Choroid plexus epithelial cell (primary cell): ENCODE measurements at regions not wholly inside any gene's neighbourhood (a gene's known extent, or its start where the extent isn't known, plus 50 kb on each side); places are given as distances from the start of the nearest gene placed in this dataset.

Experiments used
- DNase-seq: peaks from one replicate; pipeline ENCODE4 v3.0.0-alpha.2; 2010; ENCODE audit warnings: low read depth
- H3K4me3 ChIP-seq: 2 replicates; pipeline ENCODE4 v1.5.1; 2011; ENCODE audit warnings: low read depth, mild to moderate bottlenecking, control low read depth, low read length, moderate library complexity
- TF ChIP-seq, protein P1 (sequence below): conservative IDR thresholded peaks from 2 replicates; pipeline ENCODE4 v1.5.1; 2011; ENCODE audit warnings: low read depth, mild to moderate bottlenecking, control low read depth, inconsistent platforms, low read length, moderate library complexity

DNA sequence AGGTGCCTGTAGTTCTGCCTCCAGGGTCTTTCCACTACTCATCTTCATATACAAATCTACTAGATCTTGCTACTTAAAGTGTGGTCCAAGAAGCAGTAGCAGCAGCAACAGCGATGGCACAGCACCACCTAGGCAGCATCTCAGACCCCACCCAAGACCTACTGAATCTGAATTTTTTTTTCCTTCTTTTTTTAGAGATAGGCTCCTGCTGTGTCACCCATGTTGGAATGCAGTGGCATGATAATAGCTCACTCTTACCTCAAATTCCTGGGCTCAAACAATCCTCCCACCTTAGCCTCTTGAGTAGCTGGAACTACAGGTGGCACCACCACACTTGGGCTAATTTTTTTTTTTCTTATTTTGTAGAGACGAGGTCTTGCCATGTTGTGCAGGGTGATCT lies 346.7 kb upstream of the TGFBR2 start:
- no peak overlapping the region for H3K4me3 ChIP-seq
- TF ChIP-seq, protein P1, sequence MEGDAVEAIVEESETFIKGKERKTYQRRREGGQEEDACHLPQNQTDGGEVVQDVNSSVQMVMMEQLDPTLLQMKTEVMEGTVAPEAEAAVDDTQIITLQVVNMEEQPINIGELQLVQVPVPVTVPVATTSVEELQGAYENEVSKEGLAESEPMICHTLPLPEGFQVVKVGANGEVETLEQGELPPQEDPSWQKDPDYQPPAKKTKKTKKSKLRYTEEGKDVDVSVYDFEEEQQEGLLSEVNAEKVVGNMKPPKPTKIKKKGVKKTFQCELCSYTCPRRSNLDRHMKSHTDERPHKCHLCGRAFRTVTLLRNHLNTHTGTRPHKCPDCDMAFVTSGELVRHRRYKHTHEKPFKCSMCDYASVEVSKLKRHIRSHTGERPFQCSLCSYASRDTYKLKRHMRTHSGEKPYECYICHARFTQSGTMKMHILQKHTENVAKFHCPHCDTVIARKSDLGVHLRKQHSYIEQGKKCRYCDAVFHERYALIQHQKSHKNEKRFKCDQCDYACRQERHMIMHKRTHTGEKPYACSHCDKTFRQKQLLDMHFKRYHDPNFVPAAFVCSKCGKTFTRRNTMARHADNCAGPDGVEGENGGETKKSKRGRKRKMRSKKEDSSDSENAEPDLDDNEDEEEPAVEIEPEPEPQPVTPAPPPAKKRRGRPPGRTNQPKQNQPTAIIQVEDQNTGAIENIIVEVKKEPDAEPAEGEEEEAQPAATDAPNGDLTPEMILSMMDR: no peak
- DNase-seq: no peak

DNA sequence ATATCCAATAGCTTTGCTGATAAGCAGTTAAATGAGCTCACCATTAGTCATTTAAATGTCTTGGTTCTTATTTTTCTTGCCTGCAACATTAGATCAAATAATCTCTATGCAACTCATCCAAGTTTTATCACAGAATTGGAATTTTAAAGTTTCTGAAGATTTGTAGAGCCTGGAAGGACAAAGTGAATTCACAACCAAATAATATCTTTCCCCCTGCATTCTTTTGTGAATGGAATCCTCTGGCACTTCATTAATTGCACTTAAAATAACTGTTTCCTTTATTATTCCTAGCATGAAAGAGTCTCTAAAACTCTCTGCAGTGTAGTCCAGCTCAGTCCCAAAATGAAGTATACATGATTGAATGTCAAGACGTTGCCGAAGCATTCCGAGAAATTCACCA lies 345.6 kb upstream of the TGFBR2 start:
- H3K4me3 ChIP-seq: no peak overlapping the region
- no peak for DNase-seq
- TF ChIP-seq, protein P1: no peak

DNA sequence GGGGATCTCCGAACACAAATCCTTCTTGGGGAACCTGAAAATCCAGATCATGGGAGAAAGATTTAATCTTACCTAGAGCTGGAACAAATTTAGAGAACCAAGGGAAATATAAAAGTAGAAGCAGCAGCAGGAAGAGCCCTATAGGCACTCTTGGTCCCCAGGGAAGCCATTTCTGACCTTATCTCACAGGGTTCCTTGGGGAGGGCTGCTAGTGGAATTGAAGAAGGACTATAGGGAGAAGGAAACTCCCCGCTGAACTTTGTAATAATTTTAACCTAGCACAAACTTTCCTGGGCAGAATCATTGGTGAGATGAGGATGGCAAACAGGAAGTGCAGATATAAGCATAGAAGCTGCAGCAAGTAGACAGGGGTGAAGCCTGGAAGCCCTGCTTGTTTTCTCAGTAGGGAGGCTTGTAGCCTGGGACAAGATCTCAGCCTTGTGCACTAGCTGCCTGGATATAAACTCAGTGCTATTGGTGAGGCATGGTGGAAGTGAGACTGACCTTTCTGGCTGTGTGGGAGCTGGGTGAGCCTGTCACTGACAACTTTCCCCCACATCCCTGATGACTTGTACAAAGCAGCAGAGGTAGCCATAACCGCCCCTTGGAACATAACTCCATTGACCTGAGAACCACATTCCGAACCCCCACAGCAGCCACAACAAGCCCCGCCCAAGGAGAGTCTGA lies 343.0 kb upstream of the TGFBR2 start:
- DNase-seq: no peak
- TF ChIP-seq, protein P1: no peak
- no peak overlapping the region for H3K4me3 ChIP-seq

DNA sequence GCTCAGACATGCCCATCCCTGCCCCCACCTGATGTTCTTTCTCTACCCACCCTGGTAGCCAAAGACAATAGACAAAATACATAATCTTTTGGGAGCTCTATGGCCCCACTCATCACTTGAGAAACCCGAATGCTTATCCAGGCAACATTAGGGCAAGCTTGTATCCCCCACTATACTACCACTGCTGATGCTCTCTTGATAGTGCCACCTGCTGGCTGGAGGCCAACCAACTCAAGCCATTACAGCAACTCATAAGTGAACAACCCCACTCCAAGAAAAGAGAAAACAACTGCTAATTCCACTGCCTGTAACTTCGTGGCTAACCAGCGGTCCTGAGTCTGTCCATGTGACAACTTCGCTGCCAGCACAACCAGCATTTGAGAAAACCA lies 342.5 kb upstream of the TGFBR2 start:
- TF ChIP-seq, protein P1: no peak
- no peak overlapping the region for H3K4me3 ChIP-seq
- DNase-seq: no peak

GRCh38 chr3:30266524-30266923 lies 339.9 kb upstream of the TGFBR2 start:
- DNase-seq: no peak
- H3K4me3 ChIP-seq: no peak overlapping the region

GRCh38 chr3:30268288-30268687 lies 338.1 kb upstream of the TGFBR2 start:
- TF ChIP-seq, protein P1: no peak
- no peak overlapping the region for H3K4me3 ChIP-seq
- DNase-seq: no peak

More at GRCh38 chr3:30266524-30266923, 339.9 kb upstream of the TGFBR2 start:
- TF ChIP-seq, protein P1: no peak

GRCh38 chr3:30269751-30270445 lies 336.5 kb upstream of the TGFBR2 start:
- no peak overlapping the region for H3K4me3 ChIP-seq
- TF ChIP-seq, protein P1: no peak
- no peak for DNase-seq
